KBM-7 (cell line): ENCODE measurements at regions not wholly inside any gene's neighbourhood (a gene's known extent, or its start where the extent isn't known, plus 50 kb on each side); places are given as distances from the start of the nearest gene placed in this dataset.

Experiments used
- DNase-seq: peaks from one replicate; pipeline ENCODE4 v3.0.0-alpha.2; 2015
- in situ Hi-C: fragments of 300-500 bp; cut with MboI; formaldehyde crosslinking; loops from 2 replicates; pipeline ENCODE4 v1.14.3; 2020; ENCODE audit warnings: low sequenced_read_pairs, low pct_unique_long_range_greater_than_20kb, mixed read lengths

DNA sequence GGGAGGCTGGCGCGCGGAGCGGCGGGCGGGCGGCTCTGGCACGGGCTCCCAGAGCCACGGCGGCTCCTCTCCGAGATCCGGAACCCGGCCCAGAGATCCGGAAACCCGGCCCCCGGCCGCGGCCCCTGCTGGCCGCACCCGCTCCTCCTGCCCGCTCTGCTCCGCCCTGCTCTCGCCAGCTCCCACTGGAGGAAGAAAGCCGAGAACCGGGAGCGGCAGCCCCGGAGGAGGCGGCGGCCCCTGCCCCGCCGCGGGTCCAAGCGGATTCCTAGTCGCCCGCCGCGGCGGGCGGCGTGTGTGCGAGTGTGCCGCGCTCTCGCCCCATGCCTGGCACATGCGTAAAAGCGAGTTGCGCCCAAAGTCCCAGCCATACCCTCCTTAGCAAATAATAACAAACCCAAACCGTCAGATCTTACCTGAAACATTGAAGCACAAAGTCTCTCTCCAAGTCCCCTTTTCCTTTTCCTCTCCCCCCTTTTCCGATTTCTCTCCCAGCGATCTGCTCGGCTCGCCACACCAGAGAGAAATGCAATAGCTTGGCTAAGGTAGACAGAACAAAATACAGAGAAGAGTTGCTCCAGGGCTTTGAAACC is 108.7 kb upstream of the KCTD1 start:
- peak; percentile 48 for DNase-seq
- in situ Hi-C loops = no loop called here

DNA sequence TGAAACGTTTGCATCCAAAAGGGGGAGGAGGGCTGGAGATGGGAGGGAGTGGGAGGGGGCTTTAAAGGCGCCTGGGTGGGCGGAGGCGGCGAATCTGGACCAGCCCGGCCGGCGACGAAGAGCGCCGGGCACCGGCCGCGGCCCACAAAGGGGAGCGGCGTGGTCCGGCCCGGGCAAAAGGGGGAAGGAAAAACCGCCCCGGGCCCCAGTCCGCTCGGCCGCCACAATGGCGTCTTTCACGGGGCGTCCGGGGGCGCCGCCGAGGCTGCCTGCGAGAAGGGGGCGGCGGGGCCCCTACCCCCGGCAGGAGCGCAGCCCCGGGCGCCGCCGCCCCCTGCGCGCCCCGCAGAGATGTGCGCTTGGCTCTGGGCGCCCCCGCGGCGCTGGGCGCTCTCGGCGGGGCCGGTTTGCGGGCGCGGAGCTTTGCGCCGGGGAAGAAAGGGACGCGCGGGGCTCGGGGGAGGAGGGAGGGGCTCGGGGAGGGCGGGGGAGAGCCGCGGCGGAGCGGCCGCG is 108.1 kb upstream of the KCTD1 start:
- no peak for DNase-seq
- in situ Hi-C loops = no loop called here

DNA sequence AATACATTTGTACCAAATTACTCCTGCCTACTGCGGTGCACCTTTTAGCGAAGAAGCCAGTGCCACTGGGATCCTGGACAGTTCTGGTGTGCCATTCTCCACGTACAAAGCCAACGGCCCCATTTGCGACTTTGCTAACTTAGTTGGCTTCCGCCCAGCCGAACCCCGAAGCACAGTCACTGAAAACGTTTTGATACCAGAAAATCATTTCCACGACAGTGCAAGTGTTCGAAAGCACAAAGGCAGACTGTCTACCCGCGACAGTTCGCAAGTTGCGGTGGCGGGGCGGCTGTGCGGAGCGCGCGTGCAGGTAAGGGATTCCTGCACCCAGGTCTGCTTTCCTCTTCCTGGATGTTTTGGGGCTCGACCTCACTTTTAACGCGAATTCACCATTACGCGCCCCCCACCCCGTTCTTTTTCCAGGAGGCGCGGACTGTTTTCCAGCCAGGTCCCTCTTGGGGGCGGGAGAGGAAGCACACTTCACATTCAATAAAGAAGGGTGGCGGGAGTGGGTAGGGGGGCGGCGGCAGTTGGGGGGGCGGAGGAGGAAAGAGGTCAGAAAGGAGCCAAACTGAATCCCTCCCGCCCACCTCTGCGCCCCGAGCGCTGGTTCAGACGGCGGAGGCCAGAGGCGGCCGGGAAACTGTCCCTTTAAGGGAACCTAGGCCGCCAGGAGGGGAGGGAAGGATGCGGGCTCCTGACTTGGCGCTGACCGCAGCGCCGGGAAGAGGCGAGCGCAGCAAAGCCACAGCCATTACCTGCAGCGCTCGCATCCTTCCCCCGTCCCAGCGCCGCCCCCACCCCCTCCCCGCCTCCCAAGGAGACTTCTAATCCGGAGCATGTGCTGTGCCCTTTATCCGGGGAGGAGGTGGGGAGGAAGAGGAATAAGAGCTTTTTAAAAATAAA is 107.4 kb upstream of the KCTD1 start:
- in situ Hi-C loops = no loop called here
- peak; percentile 11 for DNase-seq

DNA sequence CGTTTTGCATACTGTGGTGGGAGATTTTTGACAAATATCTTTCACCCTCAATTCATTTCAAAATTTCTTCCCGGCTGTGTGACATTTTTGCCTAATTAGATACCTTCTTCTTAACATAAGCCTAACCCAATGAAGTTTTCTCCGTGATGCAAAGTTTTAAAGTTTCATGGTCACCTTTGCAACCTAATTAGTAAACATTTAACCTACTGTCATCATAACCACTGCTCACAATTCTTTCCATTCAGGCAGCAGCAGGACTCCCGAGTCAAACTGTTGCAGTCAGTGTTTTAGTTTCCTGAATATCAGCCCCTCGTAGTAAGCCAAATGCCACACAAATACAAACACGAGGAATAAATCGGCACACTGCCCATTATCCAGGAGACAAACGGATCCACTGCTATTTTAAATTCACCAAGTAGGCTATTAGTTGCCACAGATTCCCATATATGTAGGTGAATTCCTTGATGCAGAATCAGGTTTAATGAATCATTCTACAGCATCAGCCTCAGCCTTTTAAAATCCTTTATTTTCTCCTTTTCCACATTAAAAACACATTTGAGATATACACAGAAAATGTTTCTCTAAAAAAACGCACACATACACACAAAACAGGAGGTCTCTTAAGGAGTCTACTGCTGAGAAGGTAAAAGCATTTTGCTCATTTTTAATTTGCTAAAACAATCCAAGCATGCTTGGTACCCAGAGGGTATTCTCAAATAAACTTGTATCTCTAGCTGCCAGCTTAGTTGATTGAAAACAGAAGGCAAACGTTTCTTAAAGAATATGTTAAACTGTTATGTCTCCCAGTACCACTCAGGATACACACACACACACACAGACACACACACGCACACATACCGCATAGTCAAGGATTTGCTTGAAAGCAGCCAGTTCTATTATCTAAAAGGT is 106.5 kb upstream of the KCTD1 start:
- peak; percentile 8 for DNase-seq
- in situ Hi-C loops = no loop called here

DNA sequence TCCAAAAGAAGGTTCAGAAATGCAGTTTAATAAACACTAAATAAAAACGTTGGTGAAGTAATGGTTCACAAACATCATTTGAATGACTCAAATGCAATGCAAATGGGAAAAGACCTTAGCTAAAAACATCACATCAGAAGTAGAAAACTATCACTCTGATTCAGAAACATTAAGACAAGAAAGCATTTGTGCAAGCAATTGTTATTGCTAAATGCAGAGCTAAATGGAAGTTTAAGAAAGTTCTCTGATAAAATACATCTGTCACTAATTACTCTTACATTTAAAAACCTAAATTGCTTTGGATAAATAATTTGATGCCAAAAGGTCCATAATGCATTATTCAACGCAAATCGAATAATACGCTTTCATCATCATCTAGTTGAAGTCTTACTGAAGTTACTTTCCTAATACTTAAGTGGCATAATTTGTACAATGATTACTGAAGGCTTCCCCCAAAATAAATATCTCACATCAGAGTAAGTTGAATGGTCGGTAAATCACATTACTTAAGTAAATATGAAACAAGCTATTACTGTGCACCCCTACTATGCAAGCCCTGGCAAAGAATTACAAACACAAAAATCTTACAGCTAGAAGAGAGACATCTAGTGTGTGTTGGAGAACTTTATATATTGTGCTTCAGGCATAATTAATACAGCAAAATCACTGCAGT is 105.7 kb upstream of the KCTD1 start:
- in situ Hi-C loops = no loop called here
- no peak for DNase-seq

DNA sequence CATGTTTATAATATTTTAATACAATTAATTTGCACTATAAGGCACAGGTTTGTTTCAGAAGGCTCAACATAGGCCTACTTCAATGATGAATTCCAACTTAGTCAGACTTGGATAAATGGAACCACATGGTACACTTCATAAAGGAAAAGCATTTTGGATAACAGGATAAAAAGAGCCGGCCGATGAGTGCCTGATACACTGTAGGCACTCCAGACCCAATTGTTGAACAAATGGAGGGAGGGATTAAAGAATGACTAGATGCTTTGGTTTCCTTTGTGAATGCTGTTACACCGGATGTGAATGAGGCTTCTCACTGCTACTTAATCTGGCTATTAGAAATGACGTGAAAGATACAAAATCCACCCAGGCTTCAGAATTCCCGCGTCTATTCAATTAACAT is 104.1 kb upstream of the KCTD1 start:
- in situ Hi-C loops = no loop called here
- DNase-seq = no peak

DNA sequence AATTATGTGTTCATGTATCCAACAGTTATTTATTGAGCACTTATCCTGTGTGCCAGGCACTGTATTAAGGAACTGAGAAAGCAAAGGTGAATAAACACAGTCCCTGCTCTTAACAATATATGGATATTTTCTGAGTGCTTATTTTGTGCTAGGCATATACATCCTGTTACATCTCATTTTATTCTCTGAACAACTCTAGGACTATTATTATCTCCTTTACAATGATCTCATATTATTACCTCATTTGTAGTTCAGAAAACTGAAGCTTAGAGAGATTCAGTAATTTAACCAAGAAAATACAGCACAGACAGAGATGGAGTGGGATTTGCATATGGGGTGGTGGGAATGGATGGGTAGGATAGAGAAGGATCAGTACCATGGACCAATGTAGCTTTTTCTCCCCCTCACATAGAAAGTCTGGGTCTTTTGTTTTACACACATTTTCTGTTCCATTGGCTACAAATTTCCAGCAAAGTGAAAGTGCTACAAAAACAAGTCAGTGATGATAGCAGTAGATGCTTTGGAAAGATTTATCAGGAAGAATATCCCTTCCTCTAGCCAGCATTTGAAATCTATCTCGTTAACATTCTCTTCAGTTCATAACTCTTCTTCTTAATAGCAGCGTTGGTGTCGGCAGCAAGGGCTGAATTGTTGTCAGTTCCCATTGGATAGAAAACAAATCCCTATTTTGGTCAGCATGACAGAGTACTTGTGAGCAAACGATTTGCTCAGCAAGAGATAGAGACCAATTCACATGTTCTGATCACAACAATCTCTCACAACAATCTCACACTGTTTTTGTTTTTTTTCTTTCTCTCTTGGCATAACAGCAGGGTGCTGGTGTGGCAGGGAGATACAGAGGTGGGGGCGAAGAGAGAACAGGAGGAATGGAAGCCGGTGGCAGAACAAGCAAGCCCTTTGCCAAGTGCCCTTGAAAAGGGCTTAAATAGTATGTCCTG is 102.2 kb upstream of the KCTD1 start:
- DNase-seq = no peak
- in situ Hi-C loops = no loop called here

DNA sequence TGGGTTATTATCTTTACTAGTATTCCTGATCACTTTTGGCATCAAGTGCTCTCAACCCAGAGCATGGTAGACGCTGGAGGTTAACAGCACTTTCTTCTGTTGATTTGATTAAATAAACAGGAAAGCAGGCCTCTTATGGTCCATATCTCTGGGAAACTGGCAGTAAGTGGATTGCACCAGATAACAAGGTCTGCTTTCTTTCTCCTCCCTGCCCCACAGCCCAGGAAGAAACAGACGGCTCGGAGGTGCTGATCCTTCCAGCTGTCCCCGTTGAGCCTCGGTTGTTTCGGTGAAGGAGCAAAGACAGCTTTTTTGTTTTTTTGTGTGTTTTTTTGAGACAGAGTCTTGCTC is 100.8 kb upstream of the KCTD1 start:
- in situ Hi-C loops = no loop called here
- no peak for DNase-seq

DNA sequence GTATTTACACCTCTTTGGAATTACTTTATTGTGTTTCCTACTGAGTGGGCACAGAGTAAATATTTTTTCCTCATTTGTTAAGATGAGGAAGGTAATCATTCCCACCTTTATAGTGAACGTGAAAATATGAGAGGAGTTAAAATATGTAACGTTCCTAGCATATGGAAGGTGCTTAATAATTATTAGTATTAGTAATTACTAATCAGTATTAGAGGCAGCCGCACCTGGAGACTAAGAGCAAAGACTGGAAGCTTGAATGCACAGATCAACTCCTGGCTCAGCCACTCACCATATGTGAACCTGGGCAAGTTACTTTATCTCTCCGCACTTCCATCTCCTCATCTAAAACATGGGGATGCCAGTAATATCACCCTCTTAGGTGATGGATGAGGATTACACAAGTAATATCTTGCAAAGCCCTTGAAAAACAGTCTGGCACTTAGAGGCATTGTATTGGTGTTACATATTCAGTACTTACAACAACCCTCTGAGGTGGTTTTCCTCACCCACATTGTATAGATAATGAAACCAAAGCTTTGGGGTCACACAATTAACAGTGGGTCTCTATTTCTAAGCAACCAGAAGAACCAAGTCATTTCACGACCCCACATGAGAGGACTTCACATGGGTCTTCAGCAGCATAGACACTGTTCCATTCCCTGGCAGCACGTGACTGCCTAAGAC is 100.3 kb upstream of the KCTD1 start:
- in situ Hi-C loops = no loop called here
- DNase-seq = no peak

DNA sequence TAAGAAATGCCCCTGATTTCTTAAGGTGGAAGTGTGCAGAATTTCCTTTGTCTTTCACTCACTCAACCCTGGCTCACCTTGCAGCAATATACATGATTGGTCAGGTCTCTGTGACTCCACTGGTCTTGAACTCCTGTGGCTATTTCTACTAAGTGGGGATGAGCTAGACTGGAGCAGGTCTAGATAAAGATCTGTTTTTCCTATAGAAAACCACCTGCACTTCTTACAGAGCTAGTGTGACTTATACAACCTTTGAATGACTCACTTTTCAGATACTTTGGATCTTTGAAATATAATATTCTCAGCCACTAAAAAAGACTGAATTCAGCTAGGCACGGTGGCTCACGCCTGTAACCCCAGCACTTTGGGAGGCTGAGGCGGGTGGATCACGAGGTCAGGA is 98.5 kb upstream of the KCTD1 start:
- in situ Hi-C loops = no loop called here
- DNase-seq = no peak

DNA sequence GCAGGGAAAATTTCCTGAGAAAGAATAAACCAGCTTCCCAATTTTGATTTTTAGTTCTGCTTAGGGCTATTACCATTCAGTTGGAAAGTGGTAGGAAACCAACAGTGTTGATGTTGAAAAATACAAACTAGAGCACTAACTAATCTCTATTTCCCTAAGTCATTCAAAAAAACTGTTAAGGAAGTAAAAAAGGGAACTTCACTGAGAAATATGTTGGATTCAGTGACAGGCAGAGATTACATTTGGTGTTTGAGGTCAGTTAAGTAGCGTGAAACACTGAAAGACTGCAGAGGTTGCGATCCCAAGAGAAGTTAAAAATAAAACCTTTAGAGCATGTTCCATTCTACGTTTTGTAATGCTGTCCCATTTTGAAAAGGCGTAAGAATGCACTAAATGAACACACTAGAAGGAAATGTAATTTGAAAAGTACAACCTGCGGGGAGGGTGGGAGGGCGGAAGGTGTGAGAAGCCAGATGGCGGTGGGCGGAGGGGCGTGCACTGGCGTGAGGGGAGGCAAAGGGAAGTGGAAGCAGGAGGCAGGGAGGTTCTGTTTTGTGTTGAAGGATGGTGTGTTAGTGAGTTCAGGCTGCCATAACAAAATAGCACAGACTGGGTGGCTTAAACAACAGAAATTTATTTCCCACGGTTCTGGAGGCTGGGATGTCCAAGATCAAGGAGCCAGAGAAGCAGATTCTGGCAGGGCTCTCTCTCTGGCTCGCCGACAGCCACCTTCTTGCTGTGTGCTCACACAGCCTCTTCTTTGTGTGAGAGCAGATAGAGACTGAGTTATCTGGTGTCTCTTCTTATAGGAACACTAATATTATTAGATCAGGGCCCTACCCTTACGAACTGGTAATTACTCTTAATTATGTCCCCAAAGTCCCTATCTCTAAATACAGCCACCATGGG is 94.3 kb upstream of the KCTD1 start:
- DNase-seq = peak; percentile 73
- in situ Hi-C loops = no loop called here

DNA sequence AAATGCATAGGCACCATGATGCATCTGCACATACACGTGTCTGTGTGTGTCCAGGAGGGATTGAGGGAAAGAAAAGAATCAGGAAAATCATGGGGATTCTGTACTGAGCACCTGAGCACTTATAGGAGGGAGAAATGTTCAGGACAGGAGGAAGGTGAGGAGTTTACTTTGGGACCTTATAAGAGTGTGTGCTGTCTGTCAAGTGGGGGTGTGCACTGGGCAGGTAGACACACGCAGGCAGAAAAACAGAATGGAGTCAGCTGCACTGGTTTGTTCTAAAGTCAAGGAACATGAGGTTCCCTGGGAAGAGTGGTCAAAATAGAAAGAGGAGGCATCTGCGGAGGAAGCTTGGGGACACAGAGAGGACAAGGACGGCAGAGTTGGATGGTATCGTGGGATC is 92.2 kb upstream of the KCTD1 start:
- DNase-seq = no peak
- in situ Hi-C loops = no loop called here

DNA sequence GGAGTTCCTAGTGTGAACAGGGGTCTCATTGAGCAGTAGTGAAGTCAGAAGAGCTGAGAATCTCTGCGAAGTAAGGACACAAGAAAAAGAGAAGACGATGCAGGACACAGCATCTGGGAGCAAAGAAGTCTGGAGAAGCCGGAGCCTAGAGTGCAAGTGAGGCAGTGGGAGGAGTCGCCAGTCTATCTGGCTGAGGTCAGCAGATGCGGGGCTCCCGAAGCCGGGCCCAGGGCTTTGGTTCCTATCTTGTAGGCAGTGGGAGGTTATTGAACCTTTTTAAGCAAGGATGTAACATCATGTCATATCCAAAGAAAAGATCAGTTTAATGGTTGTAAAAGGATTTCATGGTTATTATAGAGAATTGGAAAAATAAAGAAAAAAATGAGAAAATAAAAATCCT is 90.8 kb upstream of the KCTD1 start:
- in situ Hi-C loops = no loop called here
- DNase-seq = no peak

DNA sequence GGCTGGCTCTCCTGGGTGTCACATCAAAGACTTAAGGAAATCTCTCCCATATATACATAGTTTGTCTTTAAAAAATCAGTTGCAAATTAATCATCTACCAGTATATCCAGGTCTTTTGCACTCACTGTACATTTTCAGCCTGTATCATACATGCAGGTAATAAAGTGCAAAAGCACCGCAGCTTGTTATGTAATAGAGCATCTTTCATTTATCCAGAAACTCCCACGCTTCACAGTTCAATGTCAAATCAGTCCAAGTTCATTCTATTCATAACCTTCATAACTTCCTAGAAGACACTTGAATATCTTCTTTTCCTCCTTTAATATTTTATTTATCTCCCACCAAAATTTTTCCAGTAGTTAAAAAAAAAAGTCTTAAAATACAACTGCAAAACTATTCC is 89.6 kb upstream of the KCTD1 start:
- no peak for DNase-seq
- in situ Hi-C loops = no loop called here

DNA sequence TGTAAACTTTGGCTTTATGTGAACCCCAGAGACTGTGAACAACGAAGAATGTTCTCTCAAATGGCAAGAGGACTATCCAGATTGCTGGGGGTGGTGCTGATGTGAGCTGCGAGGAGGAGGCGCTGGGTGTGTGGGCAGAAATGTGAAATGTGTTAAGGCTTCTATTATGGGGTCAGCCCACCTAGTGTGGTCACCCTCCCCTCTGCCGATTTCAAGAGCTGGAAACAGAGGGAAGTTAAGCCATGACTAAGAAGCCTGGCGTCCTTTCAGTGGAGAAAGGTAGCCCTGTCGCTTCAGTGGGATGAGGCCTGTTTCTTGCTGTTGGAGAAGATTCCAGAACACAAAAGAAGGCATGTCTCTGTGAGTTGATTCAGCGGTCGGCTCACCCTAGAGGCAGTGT is 89.0 kb upstream of the KCTD1 start:
- in situ Hi-C loops = no loop called here
- no peak for DNase-seq

DNA sequence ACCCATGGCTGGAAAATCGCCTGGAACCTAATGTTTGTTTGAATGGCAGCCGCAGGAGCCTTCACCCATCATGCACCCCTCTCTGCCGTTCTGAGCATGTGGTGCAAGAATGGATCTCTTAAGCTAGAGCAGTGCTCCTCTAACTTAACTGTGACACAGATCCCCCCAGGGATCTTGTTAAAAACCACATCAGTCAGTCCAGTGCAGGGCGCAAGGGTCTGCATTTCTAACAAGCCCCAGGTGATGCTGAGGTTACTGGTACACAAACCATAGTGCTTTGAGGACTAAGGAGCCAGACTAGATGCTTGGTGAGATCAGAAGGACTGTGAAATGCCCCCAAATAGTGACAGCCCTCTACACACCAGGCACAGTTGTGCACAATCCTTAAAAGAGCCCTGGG is 87.1 kb upstream of the KCTD1 start:
- DNase-seq = no peak
- in situ Hi-C loops = no loop called here

DNA sequence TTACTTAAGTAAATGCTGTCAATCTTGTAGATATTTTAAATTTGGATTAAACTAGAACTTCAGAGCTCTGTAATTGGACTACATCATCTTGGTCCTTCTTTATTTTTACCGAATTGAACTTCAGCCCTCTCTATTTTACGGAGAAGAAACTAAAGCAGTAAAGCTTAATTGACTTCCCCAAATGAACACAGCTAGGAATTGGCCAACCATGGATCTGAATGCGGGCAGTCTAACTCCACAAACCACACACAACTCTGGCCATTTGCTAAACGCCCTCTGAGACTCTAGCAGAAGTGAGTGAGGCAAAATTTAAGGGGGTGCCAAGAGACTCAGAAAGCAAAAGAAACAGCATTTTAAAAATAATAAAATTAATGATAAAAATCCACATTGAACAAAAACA is 86.3 kb upstream of the KCTD1 start:
- in situ Hi-C loops = no loop called here
- DNase-seq = peak; percentile 28
